ENCODE measurements at regions not wholly inside any gene's neighbourhood (a gene's known extent, or its start where the extent isn't known, plus 50 kb on each side); places are given as distances from the start of the nearest gene placed in this dataset.

DNA sequence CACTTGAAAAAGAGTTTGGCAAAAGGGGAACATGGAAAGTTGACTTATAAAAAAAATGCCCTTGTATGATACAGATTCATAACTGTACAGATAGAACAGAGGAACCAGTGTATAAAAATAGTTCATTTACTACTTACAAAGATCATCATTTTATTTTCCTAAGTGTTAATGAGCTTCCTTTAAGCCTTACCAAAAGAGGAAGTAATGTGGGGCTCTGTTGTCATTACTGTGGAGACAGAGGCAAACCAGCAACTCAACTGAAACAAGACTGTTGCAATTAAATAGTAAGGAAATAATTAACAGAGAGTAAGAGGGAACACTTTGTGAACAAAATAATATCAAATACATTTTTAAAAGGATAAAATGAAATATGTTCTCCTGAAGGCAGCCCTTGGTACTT, 526.2 kb upstream of the ADARB2 start:
- Histone ChIP-seq H3K36me3 (no peaks in the 10 kb centered on the region), H3K9me3 (peaks cover 0 to 21% (median 7%) of the 10 kb centered on the region in 8 donors), H3K4me3 (no peak overlapping the region), H3K27me3 (replicated peaks in 1 of 7) (peaks cover 0 to 9% (median 0%) of the 10 kb centered on the region in 7 donors), H3K27ac (no peak overlapping the region), H3K4me1 (no peaks in the 10 kb centered on the region)
- intact Hi-C loops (cut with DNase I; ENCODE audit: low total_unique reads): no loop called here
- no peak for TF ChIP-seq POLR2A (IDR thresholded peaks at IDR 0.05)
- no peak for TF ChIP-seq POLR2AphosphoS5 (IDR thresholded peaks at IDR 0.05)
- TF ChIP-seq, protein P1, sequence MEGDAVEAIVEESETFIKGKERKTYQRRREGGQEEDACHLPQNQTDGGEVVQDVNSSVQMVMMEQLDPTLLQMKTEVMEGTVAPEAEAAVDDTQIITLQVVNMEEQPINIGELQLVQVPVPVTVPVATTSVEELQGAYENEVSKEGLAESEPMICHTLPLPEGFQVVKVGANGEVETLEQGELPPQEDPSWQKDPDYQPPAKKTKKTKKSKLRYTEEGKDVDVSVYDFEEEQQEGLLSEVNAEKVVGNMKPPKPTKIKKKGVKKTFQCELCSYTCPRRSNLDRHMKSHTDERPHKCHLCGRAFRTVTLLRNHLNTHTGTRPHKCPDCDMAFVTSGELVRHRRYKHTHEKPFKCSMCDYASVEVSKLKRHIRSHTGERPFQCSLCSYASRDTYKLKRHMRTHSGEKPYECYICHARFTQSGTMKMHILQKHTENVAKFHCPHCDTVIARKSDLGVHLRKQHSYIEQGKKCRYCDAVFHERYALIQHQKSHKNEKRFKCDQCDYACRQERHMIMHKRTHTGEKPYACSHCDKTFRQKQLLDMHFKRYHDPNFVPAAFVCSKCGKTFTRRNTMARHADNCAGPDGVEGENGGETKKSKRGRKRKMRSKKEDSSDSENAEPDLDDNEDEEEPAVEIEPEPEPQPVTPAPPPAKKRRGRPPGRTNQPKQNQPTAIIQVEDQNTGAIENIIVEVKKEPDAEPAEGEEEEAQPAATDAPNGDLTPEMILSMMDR (IDR thresholded peaks at IDR 0.05 in 8 of 11, conservative IDR thresholded peaks at IDR 0.05 in 3 of 11): no peak
- no peak for DNase-seq

DNA sequence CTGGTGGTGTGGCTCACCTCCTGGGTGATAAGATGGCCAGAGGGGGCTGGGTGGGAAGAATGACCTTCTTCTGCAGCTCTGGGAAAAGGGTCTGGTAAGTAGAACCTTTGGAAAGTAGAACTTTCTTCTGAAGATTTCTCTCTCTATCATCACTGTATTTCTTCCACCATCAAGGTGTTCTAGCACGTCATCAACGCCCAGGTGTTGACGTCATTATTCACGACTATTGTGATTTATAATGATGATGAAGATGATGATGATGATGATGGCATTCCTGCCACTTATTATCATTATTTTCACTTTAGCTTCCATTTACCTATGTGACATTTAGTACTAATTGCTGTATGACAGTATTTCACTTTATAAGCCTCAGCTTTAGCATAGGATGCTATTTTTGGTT, 525.6 kb upstream of the ADARB2 start:
- TF ChIP-seq, protein P1 (IDR thresholded peaks at IDR 0.05 in 8 of 11, conservative IDR thresholded peaks at IDR 0.05 in 3 of 11): no peak
- TF ChIP-seq POLR2A (IDR thresholded peaks at IDR 0.05): no peak
- no peak for TF ChIP-seq POLR2AphosphoS5 (IDR thresholded peaks at IDR 0.05)
- Histone ChIP-seq H3K4me3 (no peak overlapping the region), H3K4me1 (no peaks in the 10 kb centered on the region), H3K27ac (no peak overlapping the region), H3K9me3 (peaks cover 0 to 21% (median 7%) of the 10 kb centered on the region in 8 donors), H3K27me3 (replicated peaks in 1 of 7) (peaks cover 0 to 6% (median 0%) of the 10 kb centered on the region in 7 donors), H3K36me3 (no peaks in the 10 kb centered on the region)
- WGBS, 5 donors: 90 to 95% (median 94%) methylated on average over 4 of the region's 4 CpGs
- DNase-seq: no peak
- intact Hi-C loops (cut with DNase I; ENCODE audit: low total_unique reads): no loop called here

DNA sequence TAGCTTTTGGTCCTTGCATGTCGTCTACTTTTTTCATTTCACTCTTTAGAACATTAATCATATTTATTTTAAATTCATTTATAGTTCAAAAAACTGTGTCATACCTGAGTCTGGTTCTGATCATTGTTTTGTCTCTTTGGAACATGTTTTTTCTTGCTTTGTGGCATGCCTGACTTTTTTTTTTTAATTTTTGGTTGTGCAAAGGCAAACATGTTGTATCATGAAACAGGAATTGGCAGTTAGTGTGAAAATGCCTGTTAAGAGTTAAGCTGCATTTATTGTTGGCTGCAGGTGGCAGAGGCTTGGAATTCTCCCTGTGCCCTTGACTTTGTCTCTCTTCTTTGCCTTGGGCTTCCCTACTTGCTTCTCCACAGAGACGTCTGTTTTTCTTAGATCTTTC, 525.0 kb upstream of the ADARB2 start:
- Histone ChIP-seq H3K9me3 (peaks cover 0 to 21% (median 7%) of the 10 kb centered on the region in 8 donors), H3K4me1 (no peaks in the 10 kb centered on the region), H3K4me3 (no peak overlapping the region), H3K27me3 (replicated peaks in 1 of 7) (peaks cover 0 to 5% (median 0%) of the 10 kb centered on the region in 7 donors), H3K27ac (no peak overlapping the region), H3K36me3 (no peaks in the 10 kb centered on the region)
- intact Hi-C loops (cut with DNase I; ENCODE audit: low total_unique reads): no loop called here
- DNase-seq: no peak
- WGBS, 5 donors: 69 to 91% (median 80%) methylated on average over 2 of the region's 2 CpGs
- TF ChIP-seq POLR2AphosphoS5 (IDR thresholded peaks at IDR 0.05) (no peak), POLR2A (IDR thresholded peaks at IDR 0.05) (no peak)
- TF ChIP-seq, protein P1 (IDR thresholded peaks at IDR 0.05 in 8 of 11, conservative IDR thresholded peaks at IDR 0.05 in 3 of 11): no peak

DNA sequence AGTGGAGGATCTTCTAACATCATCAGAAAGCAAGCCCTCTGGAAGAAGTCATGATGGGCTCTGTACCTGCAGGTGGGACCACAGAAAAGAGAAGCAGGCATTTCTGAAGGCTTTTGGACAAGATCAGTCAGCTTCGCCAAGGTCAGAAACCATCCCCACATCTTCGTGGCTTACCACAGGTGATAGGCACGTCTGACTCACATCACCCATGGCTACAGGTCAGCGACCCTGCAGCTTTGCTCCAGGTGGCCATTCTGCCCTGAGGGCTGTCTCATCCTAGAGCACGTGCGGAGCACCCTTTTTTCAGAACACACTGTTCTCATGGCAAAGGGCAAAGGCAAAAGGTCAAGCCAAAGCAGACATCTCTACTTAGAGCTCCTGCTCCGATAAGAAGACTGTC, 518.9 kb upstream of the ADARB2 start:
- TF ChIP-seq POLR2AphosphoS5 (IDR thresholded peaks at IDR 0.05) (no peak), POLR2A (IDR thresholded peaks at IDR 0.05) (no peak)
- TF ChIP-seq, protein P1 (IDR thresholded peaks at IDR 0.05 in 8 of 11, conservative IDR thresholded peaks at IDR 0.05 in 3 of 11): no peak
- no peak for DNase-seq
- intact Hi-C loops (cut with DNase I; ENCODE audit: low total_unique reads): no loop called here
- Histone ChIP-seq H3K4me1 (no peaks in the 10 kb centered on the region), H3K4me3 (no peak overlapping the region), H3K27ac (no peak overlapping the region), H3K27me3 (replicated peaks in 1 of 7) (no peaks in the 10 kb centered on the region), H3K9me3 (peaks cover 0 to 19% (median 2%) of the 10 kb centered on the region in 8 donors), H3K36me3 (no peaks in the 10 kb centered on the region)
- 75 to 82% (median 77%) methylated on average over 7 of the region's 7 CpGs for WGBS, 5 donors

Data from spleen (tissue), 11 donors.